GM12801 (cell line): ENCODE measurements at regions not wholly inside any gene's neighbourhood (a gene's known extent, or its start where the extent isn't known, plus 50 kb on each side); places are given as distances from the start of the nearest gene placed in this dataset.

Source experiments
- TF ChIP-seq, protein P1 (sequence below): IDR thresholded peaks from one replicate; pipeline ENCODE4 v1.5.1; 2011; ENCODE audit warnings: control low read depth; ENCODE audit not compliant: insufficient read length; ENCODE audit errors: extremely low read depth

- TF ChIP-seq, protein P1, sequence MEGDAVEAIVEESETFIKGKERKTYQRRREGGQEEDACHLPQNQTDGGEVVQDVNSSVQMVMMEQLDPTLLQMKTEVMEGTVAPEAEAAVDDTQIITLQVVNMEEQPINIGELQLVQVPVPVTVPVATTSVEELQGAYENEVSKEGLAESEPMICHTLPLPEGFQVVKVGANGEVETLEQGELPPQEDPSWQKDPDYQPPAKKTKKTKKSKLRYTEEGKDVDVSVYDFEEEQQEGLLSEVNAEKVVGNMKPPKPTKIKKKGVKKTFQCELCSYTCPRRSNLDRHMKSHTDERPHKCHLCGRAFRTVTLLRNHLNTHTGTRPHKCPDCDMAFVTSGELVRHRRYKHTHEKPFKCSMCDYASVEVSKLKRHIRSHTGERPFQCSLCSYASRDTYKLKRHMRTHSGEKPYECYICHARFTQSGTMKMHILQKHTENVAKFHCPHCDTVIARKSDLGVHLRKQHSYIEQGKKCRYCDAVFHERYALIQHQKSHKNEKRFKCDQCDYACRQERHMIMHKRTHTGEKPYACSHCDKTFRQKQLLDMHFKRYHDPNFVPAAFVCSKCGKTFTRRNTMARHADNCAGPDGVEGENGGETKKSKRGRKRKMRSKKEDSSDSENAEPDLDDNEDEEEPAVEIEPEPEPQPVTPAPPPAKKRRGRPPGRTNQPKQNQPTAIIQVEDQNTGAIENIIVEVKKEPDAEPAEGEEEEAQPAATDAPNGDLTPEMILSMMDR = no peak
These were observed 157.0 kb downstream of the LYPLAL1 start for GRCh38 chr1:219330669-219331068.

- TF ChIP-seq, protein P1 = no peak
These were observed 156.3 kb downstream of the LYPLAL1 start for GRCh38 chr1:219330001-219330400.

GRCh38 chr1:219329578-219329977, 155.9 kb downstream of the LYPLAL1 start:
- TF ChIP-seq, protein P1 = no peak

GRCh38 chr1:219326843-219327242, 153.2 kb downstream of the LYPLAL1 start:
- TF ChIP-seq, protein P1 = no peak

GRCh38 chr1:219325368-219325742, 151.7 kb downstream of the LYPLAL1 start:
- TF ChIP-seq, protein P1 = no peak

- TF ChIP-seq, protein P1 = no peak
These were observed 151.1 kb downstream of the LYPLAL1 start for GRCh38 chr1:219324629-219325367.

GRCh38 chr1:219324171-219324570, 150.5 kb downstream of the LYPLAL1 start:
- TF ChIP-seq, protein P1 = no peak
